ENCODE measurements at regions not wholly inside any gene's neighbourhood (a gene's known extent, or its start where the extent isn't known, plus 50 kb on each side); places are given as distances from the start of the nearest gene placed in this dataset.

- Histone ChIP-seq H2BK15ac (ENCODE audit: low read depth, low read length) (no peak overlapping the region), H3K9me1 (ENCODE audit: insufficient read depth, low read length) (no peaks in the 10 kb centered on the region), H3K79me1 (ENCODE audit: low read depth in 1 of 2, low read length in 2 of 2) (no peaks in the 10 kb centered on the region), H3K23ac (ENCODE audit: low read depth, low read length) (no peak overlapping the region), H3K36me3 (ENCODE audit: control insufficient read depth, insufficient read depth, low read length) (no peaks in the 10 kb centered on the region), H4K91ac (ENCODE audit: insufficient read depth, low read depth, low read length) (no peak overlapping the region), H3K4me2 (ENCODE audit: low read depth, low read length) (no peak overlapping the region), H2BK20ac (ENCODE audit: low read depth, low read length) (no peak overlapping the region), H3K27ac (ENCODE audit: insufficient read depth, low read length) (no peak overlapping the region), H4K20me1 (ENCODE audit: insufficient read depth, low read length) (no peaks in the 10 kb centered on the region), H3K9me3 (ENCODE audit: control insufficient read depth, insufficient read depth, low read length) (0 out of 2 replicates have a peak, but pooled peaks cover 2% of the 10 kb centered on the region), H2AK9ac (replicated peaks; ENCODE audit: low read depth, low read length, poor library complexity) (no peak overlapping the region), H2BK5ac (ENCODE audit: low read depth, low read length, poor library complexity, severe bottlenecking) (no peak overlapping the region), H2AFZ (replicated peaks; ENCODE audit: low read length, poor library complexity) (no peak overlapping the region), H2AK5ac (ENCODE audit: low read depth, low read length) (no peak overlapping the region), H3K56ac (ENCODE audit: extremely low read depth, insufficient read depth, low read length) (no peak overlapping the region), H3K27me3 (ENCODE audit: control insufficient read depth, insufficient read depth, low read length) (no peaks in the 10 kb centered on the region), H3K4me1 (ENCODE audit: control insufficient read depth, insufficient read depth, low read length) (no peaks in the 10 kb centered on the region), H4K5ac (ENCODE audit: low read depth, low read length) (no peak overlapping the region), H3K14ac (replicated peaks; ENCODE audit: low read depth, low read length) (no peak overlapping the region), H3K4ac (ENCODE audit: low read depth, low read length) (no peak overlapping the region), H2BK120ac (ENCODE audit: low read depth, low read length) (no peak overlapping the region), H3K4me3 (ENCODE audit: insufficient read depth, low read depth, low read length) (no peak overlapping the region), H3K18ac (ENCODE audit: low read depth, low read length) (no peak overlapping the region), H4K8ac (ENCODE audit: low read depth in 2 of 2, low read length in 2 of 2) (no peak overlapping the region), H3K9ac (ENCODE audit: low read depth, low read length) (no peak overlapping the region)
- no TSS peak for BruUV-seq (replicated peaks)
- intact Hi-C loops (cut with micrococcal nuclease) (no loop called here), dilution Hi-C loops (cut with HindIII; ENCODE audit: low sequenced_read_pairs, unreplicated experiment) (no loop called here), in situ Hi-C loops (cut with MboI; ENCODE audit: low sequenced_read_pairs) (no loop called here)
- WGBS, 2 experiments (ENCODE audit: extremely low coverage in 2 of 2, insufficient read length in 1 of 2): 29% methylated on average over 1 of the region's 3 CpGs; no CpG with 5 or more reads in 1 of the 2 experiments
- TF ChIP-seq FOS (IDR thresholded peaks at IDR 0.05; ENCODE audit: low read depth, low read length) (no peak), CTCF (conservative IDR thresholded peaks at IDR 0.05; ENCODE audit: low read depth, low read length) (no peak), RCOR1 (IDR thresholded peaks at IDR 0.05; ENCODE audit: insufficient replicate concordance, low read length) (no peak), ELK1 (IDR thresholded peaks at IDR 0.05; ENCODE audit: borderline replicate concordance, low read depth, low read length) (no peak), USF2 (IDR thresholded peaks at IDR 0.05; ENCODE audit: low read depth, low read length) (no peak), MXI1 (IDR thresholded peaks at IDR 0.05; ENCODE audit: borderline replicate concordance, low read depth, low read length) (no peak), MAFK (IDR thresholded peaks at IDR 0.05; ENCODE audit: low read depth, low read length) (no peak), RFX5 (IDR thresholded peaks at IDR 0.05; ENCODE audit: low read depth, low read length) (no peak), POLR2A (IDR thresholded peaks at IDR 0.05; ENCODE audit: low read depth, low read length) (no peak), CEBPB (IDR thresholded peaks at IDR 0.05; ENCODE audit: low read depth, low read length) (no peak), MAZ (IDR thresholded peaks at IDR 0.05; ENCODE audit: borderline replicate concordance, low read depth, low read length) (no peak), RAD21 (IDR thresholded peaks at IDR 0.05; ENCODE audit: low read length) (no peak), BHLHE40 (IDR thresholded peaks at IDR 0.05; ENCODE audit: low read depth, low read length) (no peak), CHD1 (IDR thresholded peaks at IDR 0.05; ENCODE audit: low read depth, low read length) (no peak), NFE2L2 (IDR thresholded peaks at IDR 0.05; ENCODE audit: low read depth, low read length) (no peak), SMC3 (IDR thresholded peaks at IDR 0.05; ENCODE audit: low read depth, low read length) (no peak)
- POLR2A ChIA-PET (ENCODE audit: unreplicated experiment): no interaction called here
- CTCF ChIA-PET: no interaction called here
- DNase-seq: no peak
- no peak for ATAC-seq (ENCODE audit: low read depth)
Observed at GRCh38 chr10:118216571-118217170, 125.5 kb downstream of the FAM204A start.

Measured in IMR-90 (cell line).